Kidney epithelial cell (primary cell): ENCODE measurements at regions not wholly inside any gene's neighbourhood (a gene's known extent, or its start where the extent isn't known, plus 50 kb on each side); places are given as distances from the start of the nearest gene placed in this dataset.

Source experiments
- DNase-seq: peaks from one replicate; pipeline ENCODE4 v3.0.0-alpha.2; 2010; ENCODE audit warnings: low read depth
- H3K27me3 ChIP-seq: 2 replicates; pipeline ENCODE4 v1.6.0; 2011; ENCODE audit warnings: low read length; ENCODE audit not compliant: control insufficient read depth, insufficient read depth
- H3K36me3 ChIP-seq: 2 replicates; pipeline ENCODE4 v1.5.1; 2011; ENCODE audit warnings: low read length; ENCODE audit not compliant: control insufficient read depth, insufficient read depth
- H3K4me3 ChIP-seq: 2 replicates; pipeline ENCODE4 v1.5.1; 2011; ENCODE audit warnings: low read depth, mild to moderate bottlenecking, control low read depth, low read length
- TF ChIP-seq, protein P1 (sequence below): IDR thresholded peaks from 2 replicates; pipeline ENCODE4 v1.5.1; 2011; ENCODE audit warnings: mild to moderate bottlenecking, moderate library complexity, low read length, control low read depth, inconsistent platforms; ENCODE audit not compliant: insufficient read depth, poor library complexity, severe bottlenecking

- DNase-seq: no peak
- no peaks in the 10 kb centered on the region for H3K27me3 ChIP-seq
- no peak overlapping the region for H3K4me3 ChIP-seq
- TF ChIP-seq, protein P1, sequence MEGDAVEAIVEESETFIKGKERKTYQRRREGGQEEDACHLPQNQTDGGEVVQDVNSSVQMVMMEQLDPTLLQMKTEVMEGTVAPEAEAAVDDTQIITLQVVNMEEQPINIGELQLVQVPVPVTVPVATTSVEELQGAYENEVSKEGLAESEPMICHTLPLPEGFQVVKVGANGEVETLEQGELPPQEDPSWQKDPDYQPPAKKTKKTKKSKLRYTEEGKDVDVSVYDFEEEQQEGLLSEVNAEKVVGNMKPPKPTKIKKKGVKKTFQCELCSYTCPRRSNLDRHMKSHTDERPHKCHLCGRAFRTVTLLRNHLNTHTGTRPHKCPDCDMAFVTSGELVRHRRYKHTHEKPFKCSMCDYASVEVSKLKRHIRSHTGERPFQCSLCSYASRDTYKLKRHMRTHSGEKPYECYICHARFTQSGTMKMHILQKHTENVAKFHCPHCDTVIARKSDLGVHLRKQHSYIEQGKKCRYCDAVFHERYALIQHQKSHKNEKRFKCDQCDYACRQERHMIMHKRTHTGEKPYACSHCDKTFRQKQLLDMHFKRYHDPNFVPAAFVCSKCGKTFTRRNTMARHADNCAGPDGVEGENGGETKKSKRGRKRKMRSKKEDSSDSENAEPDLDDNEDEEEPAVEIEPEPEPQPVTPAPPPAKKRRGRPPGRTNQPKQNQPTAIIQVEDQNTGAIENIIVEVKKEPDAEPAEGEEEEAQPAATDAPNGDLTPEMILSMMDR: no peak
- H3K36me3 ChIP-seq: no peaks in the 10 kb centered on the region
Observed at GRCh38 chr6:67287566-67287965, 1347.5 kb upstream of the ADGRB3 start.

GRCh38 chr6:67285770-67286495, 1349.1 kb upstream of the ADGRB3 start:
- Histone ChIP-seq H3K36me3 (no peaks in the 10 kb centered on the region), H3K27me3 (no peaks in the 10 kb centered on the region), H3K4me3 (no peak overlapping the region)
- no peak for DNase-seq
- TF ChIP-seq, protein P1: no peak

DNA sequence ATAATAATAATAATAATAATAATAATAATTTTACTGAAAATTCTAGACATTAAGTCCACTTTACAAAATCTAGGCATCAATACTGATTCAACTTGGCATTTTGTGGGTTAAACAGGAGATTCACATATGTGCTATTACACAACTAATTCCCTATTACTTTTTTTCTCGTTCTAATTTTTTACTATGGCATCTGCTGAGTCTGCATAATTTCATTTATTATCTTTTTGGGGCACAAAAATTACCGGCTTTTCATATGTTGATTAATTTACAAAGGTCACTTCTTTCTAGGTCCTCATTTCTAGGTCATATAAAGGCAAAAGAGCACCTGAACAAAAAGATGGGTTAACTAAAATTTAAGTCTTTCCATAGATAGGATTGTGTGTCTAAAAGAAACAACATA, 1357.8 kb upstream of the ADGRB3 start:
- TF ChIP-seq, protein P1: no peak

DNA sequence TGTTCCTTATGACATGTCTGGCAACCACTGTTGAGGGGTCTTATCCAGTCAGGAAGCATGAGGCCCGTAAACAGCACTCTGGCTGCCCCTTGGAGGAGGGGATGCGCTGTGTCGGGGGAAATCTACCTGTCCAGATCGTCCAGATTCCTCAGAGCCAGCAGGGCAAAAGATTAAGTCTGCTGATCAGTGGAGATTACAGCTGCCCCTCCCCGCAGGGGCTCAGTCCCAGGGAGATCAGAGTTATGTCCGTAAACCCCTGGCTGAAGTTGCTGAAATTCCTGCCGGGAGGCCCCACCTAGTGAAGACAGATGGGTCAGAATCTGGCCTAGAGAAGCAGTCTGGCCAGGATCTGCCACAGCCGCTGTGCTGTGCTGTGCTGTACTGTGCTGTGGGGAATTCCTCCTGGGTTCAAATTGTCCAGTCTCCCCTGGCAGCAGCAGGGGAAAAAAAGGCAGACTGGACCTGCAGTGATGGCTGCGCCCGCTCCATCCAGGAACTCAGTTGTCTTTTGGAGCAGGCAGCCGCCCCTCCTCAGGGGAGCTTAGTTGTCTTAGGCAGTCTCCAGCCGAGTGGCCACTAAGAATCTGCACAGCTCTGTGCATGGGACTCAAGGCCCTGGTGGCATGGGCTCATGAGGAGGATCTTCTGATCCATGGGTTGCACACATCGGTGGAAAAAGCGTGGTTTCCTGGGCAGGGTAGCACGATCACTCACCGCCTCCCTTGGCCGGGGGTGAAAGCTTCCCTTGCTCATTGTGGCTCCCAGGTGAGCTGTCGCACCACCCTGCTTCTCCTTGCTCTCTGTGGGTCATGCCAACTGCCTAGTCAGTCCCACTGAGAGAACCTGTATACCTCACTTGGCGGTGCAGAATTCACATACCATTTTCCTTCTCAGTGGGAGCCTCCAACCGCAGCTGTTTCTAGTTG, 1368.8 kb upstream of the ADGRB3 start:
- H3K27me3 ChIP-seq: no peaks in the 10 kb centered on the region
- TF ChIP-seq, protein P1: no peak
- no peaks in the 10 kb centered on the region for H3K36me3 ChIP-seq
- no peak overlapping the region for H3K4me3 ChIP-seq
- DNase-seq: no peak

More for the DNA sequence above, 1357.8 kb upstream of the ADGRB3 start:
- no peaks in the 10 kb centered on the region for H3K27me3 ChIP-seq
- no peaks in the 10 kb centered on the region for H3K36me3 ChIP-seq
- no peak for DNase-seq
- no peak overlapping the region for H3K4me3 ChIP-seq

DNA sequence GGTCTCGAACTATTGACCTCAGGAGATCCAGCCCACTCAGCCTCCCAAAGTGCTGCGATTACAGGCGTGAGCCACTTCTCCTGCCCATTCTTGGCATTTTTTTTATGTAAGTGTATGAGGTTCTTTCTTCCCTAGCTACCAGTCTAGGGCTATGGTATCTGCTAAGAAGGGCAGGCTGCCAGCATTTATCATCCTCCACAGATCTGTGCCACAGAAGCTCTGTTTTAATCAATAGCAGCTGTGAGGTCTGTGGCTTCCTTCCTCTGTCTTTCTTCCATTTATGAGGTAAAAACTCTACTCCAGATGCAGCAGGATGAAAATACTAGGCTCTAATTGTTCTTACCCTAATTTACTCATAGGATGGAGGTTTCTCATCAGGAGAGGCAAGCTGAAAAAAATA, 1382.4 kb upstream of the ADGRB3 start:
- TF ChIP-seq, protein P1: no peak
- H3K36me3 ChIP-seq: no peaks in the 10 kb centered on the region
- no peak overlapping the region for H3K4me3 ChIP-seq
- H3K27me3 ChIP-seq: no peaks in the 10 kb centered on the region
- no peak for DNase-seq

GRCh38 chr6:67248077-67248476, 1387.0 kb upstream of the ADGRB3 start:
- DNase-seq: no peak
- TF ChIP-seq, protein P1: no peak
- H3K4me3 ChIP-seq: no peak overlapping the region
- no peaks in the 10 kb centered on the region for H3K36me3 ChIP-seq
- H3K27me3 ChIP-seq: no peaks in the 10 kb centered on the region
